Caco-2 (cell line): ENCODE measurements at regions not wholly inside any gene's neighbourhood (a gene's known extent, or its start where the extent isn't known, plus 50 kb on each side); places are given as distances from the start of the nearest gene placed in this dataset.

ENCODE experiments used
- BruUV-seq: library from RNA; stranded (reverse); fragments of 400-500 nt; replicated peaks from 2 replicates; lab custom pipeline; 2021; lab: Mats Ljungman, UMichigan
- CTCF ChIA-PET: fragments of 300-600 bp; sonication (Branson Sonifier 250); formaldehyde crosslinking; loops from one replicate; lab custom pipeline; 2022; ENCODE audit warnings: antibody characterized with exemption; lab: Charles Lee
- POLR2A ChIA-PET: fragments of 300-600 bp; sonication (Branson Sonifier 250); formaldehyde crosslinking; loops from one replicate; lab custom pipeline; 2022; ENCODE audit warnings: antibody characterized with exemption; lab: Charles Lee
- DNase-seq, 2 experiments: peaks; one replicate each; pipeline versions ENCODE4 v3.0.0 to v3.0.0-alpha.2; 2020 to 2022
- H3K27me3 ChIP-seq: replicated peaks from 2 replicates; pipeline ENCODE4 v1.6.0; 2011; ENCODE audit warnings: low read length; ENCODE audit not compliant: control insufficient read depth, insufficient read depth
- H3K36me3 ChIP-seq: 2 replicates; pipeline ENCODE4 v1.5.1; 2011; ENCODE audit warnings: low read length; ENCODE audit not compliant: control insufficient read depth, insufficient read depth
- H3K4me1 ChIP-seq: fragments of 250-450 bp; sonication (Bioruptor Pico); 2 replicates; pipeline ENCODE4 v1.5.1; 2020; ENCODE audit warnings: mild to moderate bottlenecking
- H3K4me3 ChIP-seq: 2 replicates; pipeline ENCODE4 v1.5.1; 2011; ENCODE audit warnings: low read depth, mild to moderate bottlenecking, control low read depth, low read length
- H3K9me3 ChIP-seq: fragments of 250-450 bp; sonication (Bioruptor Pico); 2 replicates; pipeline ENCODE4 v1.5.1; 2020; ENCODE audit warnings: mild to moderate bottlenecking, moderate library complexity
- H3K27ac Mint-ChIP-seq: one replicate; pipeline ENCODE4 v1.8.0; 2022; ENCODE audit warnings: mixed read lengths; ENCODE audit not compliant: unreplicated experiment
- H3K27me3 Mint-ChIP-seq: one replicate; pipeline ENCODE4 v1.8.0; 2022; ENCODE audit warnings: mixed read lengths; ENCODE audit not compliant: insufficient read depth, unreplicated experiment
- H3K36me3 Mint-ChIP-seq: one replicate; pipeline ENCODE4 v1.8.0; 2022; ENCODE audit warnings: mild to moderate bottlenecking, mixed read lengths; ENCODE audit not compliant: insufficient read depth, unreplicated experiment
- H3K4me1 Mint-ChIP-seq: one replicate; pipeline ENCODE4 v1.8.0; 2022; ENCODE audit warnings: low read depth, mixed read lengths; ENCODE audit not compliant: unreplicated experiment
- H3K4me3 Mint-ChIP-seq: one replicate; pipeline ENCODE4 v1.8.0; 2022; ENCODE audit warnings: mild to moderate bottlenecking, moderate library complexity, mixed read lengths; ENCODE audit not compliant: unreplicated experiment
- H3K9me3 Mint-ChIP-seq: one replicate; pipeline ENCODE4 v1.8.0; 2022; ENCODE audit warnings: mixed read lengths; ENCODE audit not compliant: unreplicated experiment
- CTCF ChIP-seq, 2 experiments: fragments of 200-600 bp in 1 of 2; IDR thresholded peaks; 1 replicate in 1 of 2; 2 replicates in 1 of 2; pipeline versions ENCODE4 v1.5.1 to v1.8.0; 2011 to 2022; ENCODE audit warnings: antibody characterized with exemption in 1 of 2, control low read depth in 1 of 2, inconsistent platforms in 1 of 2, low read depth in 1 of 2, low read length in 1 of 2, mild to moderate bottlenecking in 1 of 2, moderate library complexity in 1 of 2; ENCODE audit not compliant: insufficient read depth in 1 of 2, severe bottlenecking in 1 of 2, unreplicated experiment in 1 of 2
- intact Hi-C: fragments of 100-400 bp; cut with micrococcal nuclease; formaldehyde crosslinking; loops from one replicate; pipeline ENCODE4 v1.10.0; 2022; ENCODE audit not compliant: unreplicated experiment

GRCh38 chr9:116000748-116001329 is 152.8 kb upstream of the PAPPA start:
- TF ChIP-seq CTCF (IDR thresholded peaks at IDR 0.05; ENCODE audit: insufficient read depth in 1 of 2, low read depth in 1 of 2, low read length in 1 of 2, severe bottlenecking in 1 of 2, unreplicated experiment in 1 of 2) = peak; percentile 48 to 60
- DNase-seq = peak; percentile 35 to 36
- Histone ChIP-seq H3K4me3 (no peak overlapping the region), H3K4me1 (no peaks in the 10 kb centered on the region), H3K27me3 (no peaks in the 10 kb centered on the region), H3K9me3 (no peaks in the 10 kb centered on the region), H3K36me3 (no peaks in the 10 kb centered on the region)
- Mint-ChIP-seq H3K27ac (no peak overlapping the region), H3K9me3 (no peaks in the 10 kb centered on the region), H3K4me3 (no peak overlapping the region), H3K27me3 (peaks cover 4% of the 10 kb centered on the region), H3K4me1 (no peaks in the 10 kb centered on the region), H3K36me3 (no peaks in the 10 kb centered on the region)
- intact Hi-C loops = loop anchor here (5.0 kb wide), 1 partner anchor 119 kb away; no protein-coding TSS in a partner anchor
- ChIA-PET POLR2A (no interaction called here), CTCF (no interaction called here)
- no TSS peak for BruUV-seq

GRCh38 chr9:116002181-116002580 is 151.4 kb upstream of the PAPPA start:
- Histone ChIP-seq H3K4me3 (no peak overlapping the region), H3K27me3 (no peaks in the 10 kb centered on the region), H3K36me3 (no peaks in the 10 kb centered on the region), H3K9me3 (no peaks in the 10 kb centered on the region), H3K4me1 (no peaks in the 10 kb centered on the region)
- intact Hi-C loops = loop anchor here (5.0 kb wide), 1 partner anchor 120 kb away; no protein-coding TSS in a partner anchor
- ChIA-PET CTCF (no interaction called here), POLR2A (no interaction called here)
- no peak for TF ChIP-seq CTCF (IDR thresholded peaks at IDR 0.05; ENCODE audit: insufficient read depth in 1 of 2, low read depth in 1 of 2, low read length in 1 of 2, severe bottlenecking in 1 of 2, unreplicated experiment in 1 of 2)
- Mint-ChIP-seq H3K36me3 (no peaks in the 10 kb centered on the region), H3K9me3 (no peaks in the 10 kb centered on the region), H3K27ac (no peak overlapping the region), H3K4me3 (no peak overlapping the region), H3K27me3 (peaks cover 4% of the 10 kb centered on the region), H3K4me1 (no peaks in the 10 kb centered on the region)
- no TSS peak for BruUV-seq
- DNase-seq = no peak

- no peaks in the 10 kb centered on the region for H3K9me3 ChIP-seq
- ChIA-PET CTCF (no interaction called here), POLR2A (no interaction called here)
- no peaks in the 10 kb centered on the region for H3K4me1 Mint-ChIP-seq
- H3K27me3 Mint-ChIP-seq = peaks cover 4% of the 10 kb centered on the region
- H3K4me3 ChIP-seq = no peak overlapping the region
- no peak overlapping the region for H3K4me3 Mint-ChIP-seq
- no TSS peak for BruUV-seq
- intact Hi-C loops = loop anchor here (5.0 kb wide), 1 partner anchor 120 kb away; no protein-coding TSS in a partner anchor
- H3K36me3 ChIP-seq = no peaks in the 10 kb centered on the region
- H3K27me3 ChIP-seq = no peaks in the 10 kb centered on the region
- DNase-seq = no peak
- H3K36me3 Mint-ChIP-seq = no peaks in the 10 kb centered on the region
- no peak for TF ChIP-seq CTCF (IDR thresholded peaks at IDR 0.05; ENCODE audit: insufficient read depth in 1 of 2, low read depth in 1 of 2, low read length in 1 of 2, severe bottlenecking in 1 of 2, unreplicated experiment in 1 of 2)
- no peaks in the 10 kb centered on the region for H3K4me1 ChIP-seq
- no peak overlapping the region for H3K27ac Mint-ChIP-seq
- H3K9me3 Mint-ChIP-seq = no peaks in the 10 kb centered on the region
Observed at GRCh38 chr9:116002624-116003023, 151.0 kb upstream of the PAPPA start.
